Psoas muscle (tissue), 7 donors: ENCODE measurements at regions not wholly inside any gene's neighbourhood (a gene's known extent, or its start where the extent isn't known, plus 50 kb on each side); places are given as distances from the start of the nearest gene placed in this dataset.

Experiments used
- ATAC-seq, 4 donors: fragments of 200-7000 bp; cut with Tn5 transposase; one replicate each; pipeline ENCODE4 v1.9.1; 2020; ENCODE audit warnings: moderate library complexity in 3 of 4, mild to moderate bottlenecking in 2 of 4
- DNase-seq, 2 donors: peaks; one replicate each; pipeline ENCODE4 v3.0.0-alpha.2; 2020
- H3K27ac ChIP-seq: fragments of 200-600 bp; one replicate; pipeline ENCODE4 v1.8.0; 2022
- H3K27me3 ChIP-seq, 3 donors: fragments of 200-600 bp in 1 of 3; one replicate each; pipeline versions ENCODE4 v1.6.1 to v1.8.0; 2013 to 2022; ENCODE audit warnings: low read length in 2 of 3, mild to moderate bottlenecking in 2 of 3, moderate library complexity in 1 of 3; ENCODE audit not compliant: insufficient read depth in 3 of 3
- H3K36me3 ChIP-seq, 2 donors: fragments of 200-600 bp in 1 of 2; one replicate each; pipeline versions ENCODE4 v1.6.1 to v1.8.0; 2013 to 2022; ENCODE audit warnings: low read depth in 1 of 2, mild to moderate bottlenecking in 1 of 2, moderate library complexity in 1 of 2; ENCODE audit not compliant: insufficient read depth in 1 of 2
- H3K4me1 ChIP-seq: fragments of 200-600 bp; one replicate; pipeline ENCODE4 v1.8.0; 2022
- H3K4me3 ChIP-seq: fragments of 200-600 bp; one replicate; pipeline ENCODE4 v1.8.0; 2022; ENCODE audit warnings: mild to moderate bottlenecking
- H3K9me3 ChIP-seq: fragments of 200-600 bp; one replicate; pipeline ENCODE4 v1.8.0; 2022
- WGBS, 3 donors: extraction: QIAGEN DNeasy Blood & Tissue Kit; methylation state at CpG; one replicate each; pipeline versions ENCODE4 v1.1.6 to v1.1.7; 2013; 5-methylcytosine and 5-hydroxymethylcytosine counted together
- intact Hi-C, 2 donors: fragments of 100-400 bp; cut with DNase I; formaldehyde crosslinking; loops; one replicate each; pipeline versions ENCODE4 v1.11.0 to v1.14.2; 2022
- TF ChIP-seq, protein P1 (sequence below): fragments of 200-600 bp; IDR thresholded peaks from one replicate; pipeline ENCODE4 v1.8.0; 2022; ENCODE audit warnings: antibody characterized with exemption
- donor health status: healthy with polysubstance abuse.
- donor health status: DM: no; HTN: no; CAD: no; lungs with moderate emphysema.
- donor health status: Bipolar disorder and iron deficiency.
- donor health status: healthy.
- donor health status: DM: yes; HTN: yes; CAD: no.
- donor health status: DM: no; HTN: no; CAD: no.
- donor health status: DM: yes; HTN: yes; CAD: no.

DNA sequence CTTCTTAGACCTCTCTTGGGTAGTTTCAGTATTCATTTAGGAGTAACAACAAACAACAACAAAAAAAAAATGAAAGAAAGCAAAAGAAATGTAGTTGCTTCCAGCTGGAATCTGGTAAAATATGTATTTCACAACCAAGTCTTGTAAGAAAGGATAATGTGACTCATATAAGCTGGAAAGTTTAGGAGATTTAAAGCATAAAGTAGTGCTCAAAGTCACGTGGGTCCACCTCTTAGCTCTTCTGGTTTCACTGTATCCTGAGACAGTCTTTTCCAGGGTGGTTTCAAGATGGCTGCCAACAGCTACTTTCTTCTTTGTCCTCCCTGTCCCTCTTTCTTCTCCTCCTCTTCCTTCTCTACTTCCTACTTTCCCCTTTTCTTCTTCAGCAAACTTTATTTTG is 69.5 kb upstream of the CDK13 start:
- Histone ChIP-seq H3K27ac (no peak overlapping the region), H3K9me3 (peaks cover 5% of the 10 kb centered on the region), H3K27me3 (no peaks in the 10 kb centered on the region), H3K36me3 (no peaks in the 10 kb centered on the region), H3K4me1 (no peaks in the 10 kb centered on the region), H3K4me3 (no peak overlapping the region)
- TF ChIP-seq, protein P1, sequence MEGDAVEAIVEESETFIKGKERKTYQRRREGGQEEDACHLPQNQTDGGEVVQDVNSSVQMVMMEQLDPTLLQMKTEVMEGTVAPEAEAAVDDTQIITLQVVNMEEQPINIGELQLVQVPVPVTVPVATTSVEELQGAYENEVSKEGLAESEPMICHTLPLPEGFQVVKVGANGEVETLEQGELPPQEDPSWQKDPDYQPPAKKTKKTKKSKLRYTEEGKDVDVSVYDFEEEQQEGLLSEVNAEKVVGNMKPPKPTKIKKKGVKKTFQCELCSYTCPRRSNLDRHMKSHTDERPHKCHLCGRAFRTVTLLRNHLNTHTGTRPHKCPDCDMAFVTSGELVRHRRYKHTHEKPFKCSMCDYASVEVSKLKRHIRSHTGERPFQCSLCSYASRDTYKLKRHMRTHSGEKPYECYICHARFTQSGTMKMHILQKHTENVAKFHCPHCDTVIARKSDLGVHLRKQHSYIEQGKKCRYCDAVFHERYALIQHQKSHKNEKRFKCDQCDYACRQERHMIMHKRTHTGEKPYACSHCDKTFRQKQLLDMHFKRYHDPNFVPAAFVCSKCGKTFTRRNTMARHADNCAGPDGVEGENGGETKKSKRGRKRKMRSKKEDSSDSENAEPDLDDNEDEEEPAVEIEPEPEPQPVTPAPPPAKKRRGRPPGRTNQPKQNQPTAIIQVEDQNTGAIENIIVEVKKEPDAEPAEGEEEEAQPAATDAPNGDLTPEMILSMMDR, result no peak
- DNase-seq, result no peak
- 47 to 55% (median 55%) methylated on average over 1 of the region's 1 CpG for WGBS, 3 donors
- intact Hi-C loops, result no loop called here
- no peak for ATAC-seq

DNA sequence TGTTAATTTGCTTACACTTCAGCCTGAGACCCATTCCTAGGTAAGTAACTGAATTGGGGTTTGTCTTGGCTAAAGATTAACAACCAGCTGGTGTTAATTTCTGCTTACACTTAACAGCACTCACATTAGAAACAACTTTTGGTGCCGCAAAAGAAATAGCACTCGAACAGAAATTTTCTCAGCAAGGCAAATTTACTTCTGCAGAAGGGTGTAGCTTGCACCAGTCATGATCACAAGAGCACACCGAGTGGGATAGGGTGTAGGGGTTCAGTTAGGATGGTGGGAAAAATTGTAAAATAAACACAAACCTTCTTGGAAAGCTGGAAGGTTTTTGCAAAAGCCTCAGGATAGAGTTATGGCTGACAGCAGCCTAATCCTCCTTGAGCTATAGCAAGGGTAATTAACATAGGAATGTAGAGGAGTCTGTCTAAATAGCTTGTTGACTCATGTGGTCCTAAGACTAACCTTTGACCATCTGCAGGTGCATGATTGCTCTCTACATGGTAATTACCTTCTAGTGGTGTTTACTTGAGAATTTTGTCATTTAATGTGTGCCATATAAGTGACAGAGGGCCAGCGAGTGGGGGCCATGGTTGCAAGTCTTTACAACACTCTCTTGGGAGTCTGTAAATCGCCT is 67.8 kb upstream of the CDK13 start:
- no peak overlapping the region for H3K27ac ChIP-seq
- TF ChIP-seq, protein P1, result no peak

DNA sequence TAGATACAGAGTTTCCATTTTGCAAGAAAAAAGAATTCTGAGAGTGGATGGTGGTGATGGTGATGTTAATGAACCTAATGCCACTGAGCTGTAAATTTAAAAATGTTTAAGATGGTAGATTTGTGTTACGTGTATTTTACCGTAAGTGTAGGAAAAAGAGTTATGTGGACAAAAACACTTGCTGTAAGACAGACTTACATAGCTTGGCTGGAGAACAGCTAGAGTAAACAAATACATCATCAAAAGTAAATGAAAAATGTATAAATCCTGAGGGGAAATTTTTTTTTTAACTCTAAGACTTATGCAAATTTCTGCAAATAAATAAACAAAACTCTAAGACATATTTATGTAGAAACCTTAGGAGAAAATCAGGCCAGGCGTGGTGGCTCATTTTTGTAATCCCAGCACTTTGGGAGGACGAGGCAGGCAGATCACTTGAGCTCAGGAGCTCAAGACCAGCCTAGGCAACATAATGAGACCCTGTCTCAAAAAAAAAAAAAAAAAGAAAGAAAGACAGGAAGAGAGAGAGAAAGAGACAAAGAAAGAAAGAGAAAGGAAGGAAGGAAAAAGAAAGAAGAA is 66.2 kb upstream of the CDK13 start:
- intact Hi-C loops, result no loop called here
- H3K27me3 ChIP-seq, result no peaks in the 10 kb centered on the region
- TF ChIP-seq, protein P1, result no peak
- no peaks in the 10 kb centered on the region for H3K36me3 ChIP-seq
- H3K4me3 ChIP-seq, result no peak overlapping the region
- DNase-seq, result no peak
- WGBS, 3 donors, result 73 to 84% (median 79%) methylated on average over 4 of the region's 4 CpGs
- H3K4me1 ChIP-seq, result no peaks in the 10 kb centered on the region
- H3K9me3 ChIP-seq, result peaks cover 5% of the 10 kb centered on the region
- H3K27ac ChIP-seq, result no peak overlapping the region
- no peak for ATAC-seq

More for the DNA sequence above, 67.8 kb upstream of the CDK13 start:
- DNase-seq (no peak), ATAC-seq (no peak)
- no peak overlapping the region for H3K4me3 ChIP-seq
- H3K9me3 ChIP-seq, result peaks cover 5% of the 10 kb centered on the region
- H3K27me3 ChIP-seq, result no peaks in the 10 kb centered on the region
- WGBS, 3 donors, result 81 to 84% (median 84%) methylated on average over 5 of the region's 5 CpGs
- H3K4me1 ChIP-seq, result no peaks in the 10 kb centered on the region
- intact Hi-C loops, result no loop called here
- no peaks in the 10 kb centered on the region for H3K36me3 ChIP-seq

DNA sequence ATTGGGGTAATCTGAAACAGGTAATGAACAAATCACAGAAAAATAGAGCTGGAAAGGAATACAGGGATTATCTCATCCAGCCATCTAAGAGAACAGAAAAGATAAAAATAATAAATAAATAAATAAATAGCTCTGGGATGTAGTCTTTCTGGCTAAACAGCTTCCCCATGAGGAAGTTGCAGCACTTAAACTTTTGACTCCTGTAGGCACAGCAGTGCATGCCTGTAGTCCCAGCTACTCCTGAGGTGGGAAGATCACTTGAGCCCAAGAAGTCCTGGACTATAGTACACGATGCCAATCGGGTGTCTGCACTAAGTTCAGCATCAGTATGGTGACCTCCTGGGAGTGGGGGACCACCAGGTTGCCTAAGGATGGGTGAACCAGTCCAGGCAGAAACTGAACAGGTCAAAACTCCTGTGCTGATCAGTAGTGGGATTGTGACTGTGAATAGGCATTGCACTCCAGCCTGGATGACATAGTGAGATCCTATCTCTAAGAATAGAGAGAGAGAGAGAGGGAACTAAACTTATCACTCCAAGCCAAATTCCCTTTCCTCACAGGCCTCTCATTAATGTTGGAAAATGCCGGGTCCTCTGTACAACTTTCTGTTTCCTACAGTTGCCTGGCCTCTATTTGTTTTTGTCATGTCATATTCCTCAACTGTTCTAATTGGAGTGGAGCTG is 61.7 kb upstream of the CDK13 start:
- Histone ChIP-seq H3K9me3 (no peaks in the 10 kb centered on the region), H3K36me3 (no peaks in the 10 kb centered on the region), H3K27me3 (no peaks in the 10 kb centered on the region), H3K27ac (no peak overlapping the region), H3K4me3 (no peak overlapping the region), H3K4me1 (no peaks in the 10 kb centered on the region)
- ATAC-seq (no peak), DNase-seq (no peak)
- intact Hi-C loops, result no loop called here
- WGBS, 3 donors, result 75 to 90% (median 81%) methylated on average over 3 of the region's 3 CpGs
- TF ChIP-seq, protein P1, result no peak
